ENCODE measurements at regions not wholly inside any gene's neighbourhood (a gene's known extent, or its start where the extent isn't known, plus 50 kb on each side); places are given as distances from the start of the nearest gene placed in this dataset.

DNA sequence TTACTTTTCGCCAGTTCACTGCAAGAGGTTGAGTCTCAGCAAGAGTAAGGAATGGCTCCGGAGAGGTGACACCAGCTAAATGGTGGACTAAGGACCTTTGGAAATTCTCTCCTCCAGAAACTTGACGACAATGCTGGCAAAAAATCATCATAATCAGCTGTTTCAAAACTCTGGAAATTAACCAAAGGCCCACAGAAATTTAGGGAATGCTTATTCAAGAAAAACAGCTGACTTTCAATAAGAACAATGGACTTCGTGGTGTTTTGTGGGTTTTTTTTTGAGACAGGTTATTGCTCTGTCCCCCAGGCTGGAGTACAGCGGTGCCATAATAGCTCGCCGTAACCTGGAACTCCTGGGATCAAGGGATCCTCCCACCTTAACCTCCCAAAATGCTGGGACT lies 68.4 kb upstream of the SEPTIN5 start:
- TF ChIP-seq, protein P1, sequence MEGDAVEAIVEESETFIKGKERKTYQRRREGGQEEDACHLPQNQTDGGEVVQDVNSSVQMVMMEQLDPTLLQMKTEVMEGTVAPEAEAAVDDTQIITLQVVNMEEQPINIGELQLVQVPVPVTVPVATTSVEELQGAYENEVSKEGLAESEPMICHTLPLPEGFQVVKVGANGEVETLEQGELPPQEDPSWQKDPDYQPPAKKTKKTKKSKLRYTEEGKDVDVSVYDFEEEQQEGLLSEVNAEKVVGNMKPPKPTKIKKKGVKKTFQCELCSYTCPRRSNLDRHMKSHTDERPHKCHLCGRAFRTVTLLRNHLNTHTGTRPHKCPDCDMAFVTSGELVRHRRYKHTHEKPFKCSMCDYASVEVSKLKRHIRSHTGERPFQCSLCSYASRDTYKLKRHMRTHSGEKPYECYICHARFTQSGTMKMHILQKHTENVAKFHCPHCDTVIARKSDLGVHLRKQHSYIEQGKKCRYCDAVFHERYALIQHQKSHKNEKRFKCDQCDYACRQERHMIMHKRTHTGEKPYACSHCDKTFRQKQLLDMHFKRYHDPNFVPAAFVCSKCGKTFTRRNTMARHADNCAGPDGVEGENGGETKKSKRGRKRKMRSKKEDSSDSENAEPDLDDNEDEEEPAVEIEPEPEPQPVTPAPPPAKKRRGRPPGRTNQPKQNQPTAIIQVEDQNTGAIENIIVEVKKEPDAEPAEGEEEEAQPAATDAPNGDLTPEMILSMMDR (IDR thresholded peaks at IDR 0.05): no peak
- no peak for TF ChIP-seq EZH2 (IDR thresholded peaks at IDR 0.05; ENCODE audit: borderline replicate concordance, insufficient read depth, low read depth, low read length, poor library complexity, severe bottlenecking)
